ENCODE measurements at regions not wholly inside any gene's neighbourhood (a gene's known extent, or its start where the extent isn't known, plus 50 kb on each side); places are given as distances from the start of the nearest gene placed in this dataset.

DNA sequence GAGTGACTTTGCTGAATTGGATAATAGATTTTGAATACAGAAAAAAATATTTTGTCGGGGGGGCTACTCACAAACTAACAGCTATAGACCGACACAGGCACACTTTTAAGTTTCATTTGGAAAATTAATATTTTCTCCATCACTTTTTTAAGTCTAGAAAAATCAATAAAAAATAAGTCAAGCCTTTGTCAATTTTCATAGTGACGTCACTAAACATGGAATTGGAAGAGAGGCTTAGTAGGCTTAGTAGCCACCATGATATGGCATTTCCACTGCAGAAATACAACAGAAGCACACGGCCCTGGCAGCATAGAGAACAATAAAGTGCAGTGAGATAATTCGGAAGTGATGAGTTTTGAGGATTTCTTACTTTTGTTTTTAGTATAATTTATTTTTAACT is 357.2 kb downstream of the RPS24 start:
- TF ChIP-seq ZFX (IDR thresholded peaks at IDR 0.05; ENCODE audit: borderline replicate concordance) = no peak
- TF ChIP-seq, protein P1, sequence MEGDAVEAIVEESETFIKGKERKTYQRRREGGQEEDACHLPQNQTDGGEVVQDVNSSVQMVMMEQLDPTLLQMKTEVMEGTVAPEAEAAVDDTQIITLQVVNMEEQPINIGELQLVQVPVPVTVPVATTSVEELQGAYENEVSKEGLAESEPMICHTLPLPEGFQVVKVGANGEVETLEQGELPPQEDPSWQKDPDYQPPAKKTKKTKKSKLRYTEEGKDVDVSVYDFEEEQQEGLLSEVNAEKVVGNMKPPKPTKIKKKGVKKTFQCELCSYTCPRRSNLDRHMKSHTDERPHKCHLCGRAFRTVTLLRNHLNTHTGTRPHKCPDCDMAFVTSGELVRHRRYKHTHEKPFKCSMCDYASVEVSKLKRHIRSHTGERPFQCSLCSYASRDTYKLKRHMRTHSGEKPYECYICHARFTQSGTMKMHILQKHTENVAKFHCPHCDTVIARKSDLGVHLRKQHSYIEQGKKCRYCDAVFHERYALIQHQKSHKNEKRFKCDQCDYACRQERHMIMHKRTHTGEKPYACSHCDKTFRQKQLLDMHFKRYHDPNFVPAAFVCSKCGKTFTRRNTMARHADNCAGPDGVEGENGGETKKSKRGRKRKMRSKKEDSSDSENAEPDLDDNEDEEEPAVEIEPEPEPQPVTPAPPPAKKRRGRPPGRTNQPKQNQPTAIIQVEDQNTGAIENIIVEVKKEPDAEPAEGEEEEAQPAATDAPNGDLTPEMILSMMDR (IDR thresholded peaks at IDR 0.05) = no peak
- no peak overlapping the region for H3K27ac ChIP-seq

DNA sequence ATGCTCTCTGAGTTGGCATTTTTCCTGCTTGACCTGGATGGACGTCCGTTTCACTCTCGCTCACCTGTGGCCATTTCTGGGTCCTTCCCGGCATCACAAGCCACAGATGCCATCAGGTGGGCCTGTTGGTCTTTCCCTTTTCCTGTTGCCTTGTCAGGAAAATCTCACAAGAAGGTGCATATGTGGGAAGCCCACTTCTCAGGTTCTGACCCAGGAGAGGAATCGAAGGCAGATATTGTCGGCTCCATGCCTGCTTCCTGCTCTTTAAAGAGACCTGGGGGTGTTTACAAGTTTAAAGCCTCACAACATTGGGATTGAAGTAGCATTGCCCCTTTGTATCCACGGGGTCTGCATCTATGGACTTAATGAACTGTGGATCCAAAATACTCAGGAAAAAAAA is 357.9 kb downstream of the RPS24 start:
- TF ChIP-seq, protein P1 (IDR thresholded peaks at IDR 0.05) = no peak
- no peak for TF ChIP-seq ZFX (IDR thresholded peaks at IDR 0.05; ENCODE audit: borderline replicate concordance)
- H3K27ac ChIP-seq = no peak overlapping the region

DNA sequence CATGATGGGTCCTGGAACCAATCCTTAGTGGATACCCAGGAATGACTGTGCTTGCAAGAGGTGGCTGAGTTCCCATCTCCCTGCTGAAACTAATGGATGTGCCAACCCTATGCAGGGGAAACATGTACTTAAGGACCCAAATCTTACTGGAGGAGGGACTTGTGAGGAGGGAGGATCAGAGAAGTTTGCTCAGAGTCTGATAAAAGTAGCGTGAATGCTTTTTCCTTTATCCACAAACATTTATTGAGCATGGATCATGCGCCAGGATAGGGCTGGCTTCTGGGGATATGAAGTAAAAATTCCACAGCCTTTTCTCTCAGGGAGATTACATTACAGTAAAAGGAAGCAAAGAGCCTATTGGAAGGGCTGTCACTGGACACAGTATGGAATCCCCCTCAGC is 358.5 kb downstream of the RPS24 start:
- TF ChIP-seq, protein P1 (IDR thresholded peaks at IDR 0.05) = no peak
- TF ChIP-seq ZFX (IDR thresholded peaks at IDR 0.05; ENCODE audit: borderline replicate concordance) = no peak
- no peak overlapping the region for H3K27ac ChIP-seq

DNA sequence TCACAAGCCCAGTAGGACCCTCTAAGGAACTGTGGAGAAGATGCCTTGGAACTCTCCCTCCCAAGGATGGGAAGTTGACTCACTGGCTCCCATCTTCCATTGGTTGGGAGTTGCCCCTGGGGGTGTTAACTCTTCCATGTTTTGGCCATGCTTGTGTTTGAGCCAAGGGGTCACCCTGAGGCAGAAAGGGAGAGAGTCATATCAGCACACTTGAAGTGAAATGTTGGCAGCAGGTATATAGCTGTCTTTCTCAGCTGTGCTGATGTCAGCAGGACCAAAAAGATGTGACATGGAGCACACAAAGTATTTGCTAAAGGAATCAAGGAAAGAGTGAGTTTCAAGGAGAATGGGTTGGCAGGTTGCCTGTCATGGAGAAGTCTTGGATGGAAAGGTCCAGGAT is 359.4 kb downstream of the RPS24 start:
- no peak overlapping the region for H3K27ac ChIP-seq
- TF ChIP-seq, protein P1 (IDR thresholded peaks at IDR 0.05) = no peak
- no peak for TF ChIP-seq ZFX (IDR thresholded peaks at IDR 0.05; ENCODE audit: borderline replicate concordance)

DNA sequence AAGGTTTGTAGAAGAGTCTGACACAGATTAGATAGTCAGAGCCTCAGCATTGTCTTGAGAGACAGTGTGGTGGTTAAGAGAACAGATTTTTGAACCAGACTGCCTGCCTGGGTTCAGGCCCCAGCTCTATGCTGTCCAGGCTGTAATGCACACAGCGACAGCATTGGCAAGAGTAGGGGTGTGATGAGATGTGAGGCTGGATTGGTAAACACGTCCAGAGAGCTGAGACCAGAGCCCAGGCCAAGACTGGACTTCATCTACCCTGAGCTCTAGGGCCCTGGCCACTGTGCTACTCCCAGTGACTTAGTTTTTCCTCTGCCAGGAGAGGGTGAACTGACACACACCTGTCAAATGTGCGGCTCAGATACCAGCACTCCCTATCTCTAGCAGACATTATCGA is 360.4 kb downstream of the RPS24 start:
- TF ChIP-seq, protein P1 (IDR thresholded peaks at IDR 0.05) = no peak
- no peak for TF ChIP-seq ZFX (IDR thresholded peaks at IDR 0.05; ENCODE audit: borderline replicate concordance)
- H3K27ac ChIP-seq = no peak overlapping the region

DNA sequence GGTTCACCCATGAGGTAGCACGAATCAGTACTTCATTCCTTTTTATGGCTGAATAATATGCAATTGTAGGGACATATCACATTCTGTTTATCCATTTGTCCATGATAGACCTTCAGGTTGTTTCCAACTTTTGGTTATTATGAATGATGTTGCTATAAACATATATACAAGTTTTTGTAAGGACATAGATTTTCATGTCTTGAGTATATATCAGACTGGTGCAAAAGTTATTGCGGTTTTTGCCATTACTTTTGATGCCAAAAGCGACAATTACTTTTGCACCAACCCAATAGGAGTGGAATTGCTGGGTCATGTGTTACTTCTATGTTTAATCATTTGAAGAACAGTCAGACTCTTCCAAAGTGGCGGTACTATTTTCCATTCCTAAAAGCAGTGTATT is 361.5 kb downstream of the RPS24 start:
- TF ChIP-seq ZFX (IDR thresholded peaks at IDR 0.05; ENCODE audit: borderline replicate concordance) = no peak
- TF ChIP-seq, protein P1 (IDR thresholded peaks at IDR 0.05) = no peak
- no peak overlapping the region for H3K27ac ChIP-seq

DNA sequence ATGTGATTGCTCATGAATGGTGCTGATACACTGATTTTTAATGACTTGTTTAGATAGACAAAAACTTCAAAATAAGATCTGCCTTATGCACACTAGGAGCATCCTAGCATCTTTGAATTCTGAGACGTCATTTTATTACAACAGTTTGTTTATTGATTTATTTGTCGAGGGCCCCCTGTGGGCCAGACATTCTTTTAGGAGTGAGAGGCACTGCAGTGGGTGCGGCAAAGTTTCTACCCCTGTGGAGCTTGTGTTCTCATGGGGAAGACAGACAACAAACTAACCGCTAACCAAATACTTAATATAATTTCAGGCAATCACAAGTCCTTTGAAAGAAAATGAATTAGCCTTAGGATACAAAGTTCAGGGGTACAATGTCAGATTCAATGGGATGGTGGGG is 363.1 kb downstream of the RPS24 start:
- no peak for TF ChIP-seq ZFX (IDR thresholded peaks at IDR 0.05; ENCODE audit: borderline replicate concordance)
- TF ChIP-seq, protein P1 (IDR thresholded peaks at IDR 0.05) = no peak
- H3K27ac ChIP-seq = no peak overlapping the region

Data from 22Rv1 (cell line).